Islet precursor cell (in vitro differentiated cells): ENCODE measurements at regions not wholly inside any gene's neighbourhood (a gene's known extent, or its start where the extent isn't known, plus 50 kb on each side); places are given as distances from the start of the nearest gene placed in this dataset.

ENCODE experiments used
- DNase-seq: peaks from one replicate; pipeline ENCODE4 v3.0.0-alpha.2; 2018

DNA sequence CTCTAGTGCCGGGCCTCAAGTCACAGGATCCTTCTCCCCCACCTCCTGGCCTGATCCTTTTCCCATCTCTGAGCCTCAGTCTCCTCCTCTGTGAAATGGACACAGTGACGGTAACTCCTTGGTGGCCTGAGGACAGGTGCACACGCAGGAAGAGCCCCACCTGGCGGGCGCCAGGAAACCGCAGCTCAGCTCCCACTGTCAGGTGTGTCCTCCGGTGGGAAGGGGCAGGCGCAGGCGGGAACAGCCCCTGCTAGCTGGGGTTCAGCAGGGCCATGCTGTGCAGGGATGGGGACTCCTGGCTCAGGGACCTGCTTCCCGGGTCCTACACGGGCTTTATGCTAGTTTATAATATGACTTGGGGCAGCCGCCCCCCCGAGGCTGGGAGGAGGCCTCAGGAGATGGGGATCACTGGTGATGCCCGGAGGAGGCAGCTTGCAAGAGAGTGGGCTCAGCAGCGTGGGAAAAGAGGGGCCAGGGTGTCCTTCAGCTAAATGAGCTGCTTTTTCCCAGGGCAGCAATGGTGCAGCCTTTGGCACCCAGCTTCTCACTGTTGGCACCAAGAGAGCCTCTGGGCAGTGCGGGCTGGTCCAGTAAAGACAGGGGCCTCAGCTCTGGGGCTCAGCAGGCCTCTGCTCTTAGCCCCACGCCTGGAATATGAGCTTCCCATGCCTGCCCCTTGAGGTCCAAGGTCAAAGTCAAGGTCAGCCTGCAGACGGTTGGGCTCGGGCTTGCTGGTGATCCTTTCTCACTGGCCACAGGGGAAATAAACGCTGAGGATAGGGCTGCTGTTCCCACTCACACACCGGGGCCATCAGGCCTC lies 68.0 kb upstream of the FAM20C start:
- DNase-seq: no peak

DNA sequence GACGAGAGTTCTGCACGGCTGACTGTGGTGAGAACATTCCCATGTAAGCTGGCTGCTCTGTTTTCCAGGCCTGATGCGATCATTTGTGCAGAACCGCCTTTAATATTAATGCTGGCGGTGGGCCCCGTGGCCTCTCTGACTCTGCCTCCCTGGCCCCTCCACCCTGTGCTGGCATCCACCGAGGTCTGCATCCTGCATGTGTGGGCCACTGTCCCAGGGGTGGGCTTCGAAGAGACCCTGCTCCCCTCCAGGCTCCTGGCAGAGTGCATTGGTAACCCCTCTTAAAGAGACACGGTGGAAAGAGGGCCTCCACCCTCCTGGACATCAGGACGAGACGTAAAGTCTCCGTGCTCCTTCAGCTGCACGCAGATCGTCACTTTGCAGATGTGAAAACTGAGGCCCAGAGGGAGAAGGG lies 67.3 kb upstream of the FAM20C start:
- DNase-seq: no peak

DNA sequence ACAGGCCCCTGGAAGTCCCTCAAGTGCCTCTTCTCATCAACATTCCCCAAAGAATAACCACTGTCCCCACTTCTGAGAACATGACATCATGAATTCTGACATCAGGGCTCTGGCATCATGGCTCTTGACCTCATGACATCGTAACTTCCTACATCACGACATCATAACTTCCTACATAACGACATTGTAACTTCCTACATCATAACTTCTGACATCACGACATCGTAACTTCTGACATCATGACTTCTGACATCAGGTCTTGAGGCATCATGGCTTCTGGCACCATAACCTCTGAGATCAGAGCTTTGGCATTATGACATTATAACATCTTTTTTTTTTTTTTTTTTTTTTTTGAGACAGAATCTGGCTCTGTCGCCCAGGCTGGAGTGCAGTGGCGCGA lies 66.7 kb upstream of the FAM20C start:
- DNase-seq: peak; percentile 1

DNA sequence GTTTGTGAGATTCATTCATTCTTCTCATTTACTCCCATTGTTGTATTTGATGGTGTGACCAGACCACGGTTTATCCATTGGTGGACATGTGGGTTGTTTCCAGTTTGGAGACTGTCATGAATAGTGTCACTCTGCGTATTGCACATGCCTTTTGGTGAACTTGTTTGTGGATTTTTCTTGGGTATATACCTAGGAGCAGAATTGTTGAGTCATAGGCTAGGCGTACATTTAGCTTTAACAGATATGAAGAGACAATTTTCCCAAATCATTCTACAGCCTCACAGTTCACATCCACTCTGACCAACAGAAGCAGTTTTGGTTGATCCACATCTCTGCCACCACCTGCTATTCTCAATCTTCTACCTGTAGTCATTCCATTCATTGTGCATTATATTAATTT lies 66.0 kb upstream of the FAM20C start:
- no peak for DNase-seq

DNA sequence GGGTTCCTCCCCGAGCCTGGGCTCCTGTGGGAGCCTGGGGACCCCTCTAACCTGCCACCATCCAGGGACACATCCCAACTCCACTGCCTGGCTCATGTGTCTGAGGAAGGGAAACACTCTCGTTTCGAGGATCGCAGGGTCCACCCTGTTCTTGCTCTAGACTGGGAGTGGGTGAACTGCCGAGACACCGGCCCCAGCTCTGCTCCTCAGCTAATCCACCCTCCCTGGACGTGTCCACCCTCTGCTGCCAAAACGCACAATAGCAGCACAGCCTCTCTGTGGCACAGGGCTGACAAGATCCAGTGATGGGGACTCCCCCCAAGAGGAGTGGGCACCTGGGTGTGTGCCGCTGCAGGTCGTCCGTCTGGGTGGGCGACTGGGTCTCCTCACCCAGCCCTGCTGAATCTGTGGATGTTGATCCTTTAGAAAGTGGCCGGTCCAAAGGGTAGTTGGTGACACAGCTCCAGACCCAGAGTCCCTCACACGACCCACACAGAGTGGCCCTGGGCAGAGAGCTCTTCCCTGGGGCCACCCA lies 65.2 kb upstream of the FAM20C start:
- peak; percentile 43 for DNase-seq

DNA sequence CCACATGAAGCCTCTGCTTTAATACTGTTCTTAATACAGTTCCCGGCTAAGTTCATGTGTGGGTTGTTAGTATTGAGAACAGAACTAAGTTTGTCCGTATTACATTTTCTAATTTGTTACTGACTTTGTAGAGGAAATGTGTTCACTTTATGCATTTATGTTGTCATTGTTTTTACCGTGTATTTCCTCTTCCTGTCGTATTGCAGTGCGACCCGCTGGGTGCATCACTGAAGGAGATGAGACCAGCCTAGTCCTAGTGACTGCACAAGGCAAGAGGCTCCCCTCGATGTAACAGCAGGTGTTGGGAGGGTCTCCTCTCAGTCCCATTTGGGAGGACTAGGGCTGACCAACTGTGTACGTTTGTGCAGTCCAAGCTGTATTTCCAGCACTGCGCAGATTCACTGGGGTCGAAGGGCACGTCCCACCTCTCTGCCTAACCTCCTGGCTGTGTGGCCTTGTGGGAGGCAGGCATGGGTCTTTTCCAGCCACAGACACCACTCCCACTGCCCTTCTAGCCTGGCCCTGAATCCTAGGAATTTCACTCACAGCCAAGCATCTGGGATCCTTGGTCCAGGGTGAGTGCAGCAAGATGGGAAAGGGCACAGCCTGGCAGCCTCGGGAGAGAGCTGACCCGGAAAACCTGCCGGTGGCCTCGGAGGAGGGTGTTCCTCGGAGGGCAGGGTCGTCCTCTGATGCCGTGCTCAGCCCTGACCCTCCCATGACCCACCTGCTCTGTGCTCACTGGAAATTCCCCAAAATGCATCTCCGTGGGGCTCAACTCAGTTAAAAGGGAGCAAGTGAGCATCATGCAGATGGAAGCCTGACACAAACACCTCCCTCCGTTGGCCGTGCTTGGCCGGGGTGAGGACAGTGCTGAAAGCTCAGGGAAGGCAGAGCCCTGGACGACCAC lies 63.9 kb upstream of the FAM20C start:
- DNase-seq: peak; percentile 40

GRCh38 chr7:129366-130221 lies 62.8 kb upstream of the FAM20C start:
- peak; percentile 25 for DNase-seq

DNA sequence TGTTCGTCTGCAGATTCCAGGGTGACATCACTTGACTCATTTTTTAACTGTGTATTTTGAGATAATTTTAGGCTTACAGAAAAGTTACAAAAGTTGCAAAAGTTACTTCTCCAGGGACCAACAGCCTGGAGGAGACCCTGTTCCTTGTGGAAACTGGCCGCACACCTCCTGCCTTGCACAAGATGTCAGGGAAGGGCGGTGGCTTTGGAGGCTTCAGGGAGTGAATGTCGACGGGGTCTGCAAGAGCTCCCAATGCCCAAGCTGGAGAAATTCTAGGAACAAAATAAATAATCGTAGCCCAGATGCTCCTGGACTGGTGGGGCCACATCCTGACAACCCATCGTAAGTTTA lies 62.2 kb upstream of the FAM20C start:
- peak; percentile 15 for DNase-seq

DNA sequence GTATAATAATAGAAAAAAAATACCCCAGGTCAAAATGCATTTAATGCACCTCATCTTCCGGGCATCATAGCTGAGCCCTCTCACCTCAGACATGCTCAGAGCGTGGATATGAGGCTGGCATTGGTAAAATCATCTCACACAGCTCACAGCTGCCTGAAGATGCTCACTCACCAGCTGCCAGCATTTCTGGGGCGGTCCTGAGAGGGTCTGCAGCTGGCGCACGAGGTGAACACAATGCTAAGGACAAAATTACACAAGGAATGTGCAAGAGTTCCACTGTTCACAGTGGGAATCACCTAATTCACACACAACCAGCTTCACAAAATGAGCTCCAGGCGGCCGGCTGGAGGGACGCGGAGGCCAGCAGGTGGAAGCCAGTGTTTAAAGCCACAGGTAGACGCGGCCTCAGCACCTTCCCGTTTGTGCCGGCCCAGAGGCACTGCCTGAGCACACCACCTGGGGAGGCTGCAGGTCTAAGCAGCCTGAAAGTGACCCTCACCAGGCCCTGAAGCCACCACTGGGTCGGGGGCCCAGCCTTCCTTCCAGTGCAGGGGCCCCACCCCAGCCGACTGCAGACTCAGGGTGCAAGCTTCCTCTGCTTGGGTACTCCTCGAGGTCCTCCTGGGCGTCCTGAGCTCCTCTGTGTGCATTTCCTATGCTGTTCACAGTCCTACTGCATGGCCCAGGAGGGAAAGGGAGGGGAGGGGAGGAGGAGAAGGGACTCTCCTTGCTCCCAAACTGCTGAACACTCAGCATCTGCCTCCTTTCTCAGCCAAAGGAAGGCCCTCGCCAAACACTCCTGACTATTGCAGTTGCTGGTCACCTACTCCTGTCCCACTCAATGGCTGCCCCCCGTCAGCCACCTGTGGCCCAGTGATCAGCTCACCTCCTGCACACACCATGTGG lies 61.2 kb upstream of the FAM20C start:
- peak; percentile 43 for DNase-seq

DNA sequence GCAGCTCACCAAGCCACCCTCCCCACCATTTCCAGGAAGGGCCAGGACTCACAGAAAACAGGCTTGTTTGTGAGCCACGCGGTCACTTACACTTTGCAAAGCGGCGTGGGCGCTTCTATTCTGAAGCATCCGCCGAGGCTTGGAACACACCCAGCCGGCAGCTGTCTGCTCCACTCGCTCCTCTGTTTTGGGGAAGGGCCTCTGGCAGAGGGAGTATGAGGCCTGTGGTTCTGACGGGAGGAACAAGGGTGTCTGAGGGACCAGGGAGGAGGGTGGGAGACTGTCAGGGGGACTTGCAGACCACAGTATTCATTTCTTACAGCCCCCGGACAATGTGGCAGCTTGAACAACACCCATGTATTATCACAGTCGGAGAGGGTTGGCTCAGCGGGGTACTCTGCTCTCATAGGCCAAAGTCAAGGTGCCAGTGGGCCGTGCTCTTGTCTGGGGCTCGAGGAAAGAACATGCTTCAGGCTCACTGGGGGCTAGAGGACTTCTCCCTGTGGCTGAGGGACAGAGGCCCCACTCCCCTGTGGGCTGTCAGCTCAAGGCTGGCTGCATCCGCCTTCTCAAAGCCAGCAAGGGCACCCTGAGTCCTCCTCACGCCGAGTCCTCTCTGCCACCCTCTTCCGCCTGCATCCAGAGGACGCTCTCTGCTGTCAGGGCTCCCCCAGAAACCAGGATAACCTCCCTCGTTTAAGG lies 60.4 kb upstream of the FAM20C start:
- DNase-seq: peak; percentile 47

GRCh38 chr7:132899-133298 lies 59.5 kb upstream of the FAM20C start:
- no peak for DNase-seq

GRCh38 chr7:133470-133869 lies 58.9 kb upstream of the FAM20C start:
- DNase-seq: peak; percentile 42

- DNase-seq: peak; percentile 31
Observed at GRCh38 chr7:134029-134428, 58.3 kb upstream of the FAM20C start.

- DNase-seq: peak; percentile 28
Observed at GRCh38 chr7:134561-135256, 57.7 kb upstream of the FAM20C start.

DNA sequence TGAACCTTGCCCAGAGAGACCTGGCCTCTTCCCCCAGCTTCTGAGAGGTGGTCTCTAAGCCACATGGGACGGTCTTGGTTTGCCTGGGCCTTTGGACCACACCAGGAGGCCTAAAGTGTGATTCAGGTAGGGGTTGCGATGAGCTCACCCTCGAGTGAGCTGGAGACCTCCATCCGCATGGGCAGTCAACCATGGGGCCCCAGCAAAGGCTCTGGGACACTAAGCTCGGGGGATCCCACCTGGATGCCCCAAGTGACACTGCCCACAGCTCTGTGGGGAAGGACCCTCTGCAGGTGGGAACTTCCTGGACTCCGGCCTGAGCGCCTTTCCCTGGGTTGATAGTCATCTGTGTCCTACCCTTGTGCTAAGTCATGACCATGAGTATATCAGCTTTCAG lies 57.1 kb upstream of the FAM20C start:
- peak; percentile 24 for DNase-seq

DNA sequence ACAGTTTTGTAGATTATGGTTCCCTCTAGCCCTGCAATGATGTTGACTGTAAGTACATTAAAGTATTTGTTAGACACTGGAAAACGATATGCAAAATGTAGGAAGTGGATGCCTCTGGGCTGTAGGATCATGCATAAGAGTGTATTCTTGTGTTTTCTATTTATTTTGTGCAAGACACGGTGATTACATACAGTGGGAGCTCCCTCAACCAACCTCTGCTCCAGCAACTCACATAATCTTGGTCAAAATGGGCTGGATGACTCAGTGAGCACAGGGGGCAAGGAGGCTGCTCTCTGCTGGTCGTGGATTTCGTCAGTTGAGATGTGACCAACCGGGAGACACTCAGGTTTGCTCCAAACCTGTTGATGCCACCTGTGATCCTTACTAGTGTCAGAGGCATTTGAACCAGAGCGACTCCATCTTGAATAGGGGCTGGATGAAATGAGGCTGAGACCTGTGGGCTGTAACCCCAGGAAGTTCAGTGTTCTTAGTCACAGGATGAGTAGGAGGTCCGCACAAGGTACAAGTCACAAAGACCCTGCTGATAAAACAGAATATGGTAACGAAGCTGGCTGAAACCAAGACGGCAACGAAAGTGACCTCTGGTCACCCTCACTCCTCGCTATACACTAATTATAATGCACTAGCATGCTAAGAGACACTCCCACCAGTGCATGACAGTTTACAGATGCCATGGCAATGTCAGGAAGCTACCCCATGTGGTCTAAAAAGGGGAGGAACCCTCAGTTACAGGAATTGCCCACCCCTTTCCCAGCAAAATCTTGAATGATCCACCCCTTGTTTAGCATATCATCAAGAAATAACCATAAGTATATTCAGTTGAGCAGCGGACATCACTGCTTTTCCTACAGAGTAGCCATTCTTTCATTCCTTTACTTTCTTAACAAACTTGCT lies 56.4 kb upstream of the FAM20C start:
- peak; percentile 26 for DNase-seq

GRCh38 chr7:137094-137891 lies 55.1 kb upstream of the FAM20C start:
- DNase-seq: no peak

DNA sequence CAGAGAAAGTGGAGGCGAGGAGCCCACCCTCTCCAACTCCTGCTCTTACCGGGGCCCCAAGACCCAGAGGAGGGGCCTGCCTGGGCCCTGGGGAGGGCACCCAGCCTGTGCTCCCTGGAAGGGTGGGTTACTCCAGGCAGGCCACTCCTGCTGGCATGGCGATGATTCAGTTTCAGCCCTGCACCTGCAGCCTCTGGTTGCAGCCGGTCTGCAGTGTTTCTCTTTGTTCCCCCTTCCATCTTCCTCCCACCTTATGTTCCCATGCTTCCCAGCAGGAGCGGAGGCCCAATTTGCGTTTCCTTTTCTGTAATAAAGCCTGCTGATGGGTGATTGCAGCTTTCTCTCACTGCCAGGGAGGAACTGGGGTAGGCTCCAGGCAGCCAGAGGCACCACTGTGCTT lies 53.2 kb upstream of the FAM20C start:
- no peak for DNase-seq
